PFSK-1 (cell line): ENCODE measurements at regions not wholly inside any gene's neighbourhood (a gene's known extent, or its start where the extent isn't known, plus 50 kb on each side); places are given as distances from the start of the nearest gene placed in this dataset.

Experiments
- FOXP2 ChIP-seq: optimal IDR thresholded peaks from 2 replicates; pipeline ENCODE3; 2011; ENCODE audit warnings: borderline replicate concordance, control low read depth, inconsistent platforms; ENCODE audit not compliant: insufficient read depth; ENCODE audit errors: extremely low read length, extremely low read depth
- POLR2AphosphoS5 ChIP-seq: IDR thresholded peaks from 2 replicates; pipeline ENCODE4 v1.6.1; 2012; ENCODE audit warnings: low read depth, mild to moderate bottlenecking, control low read depth, low read length, moderate library complexity
- REST ChIP-seq, 2 experiments: IDR thresholded peaks; 2 replicates each; pipeline versions ENCODE4 v1.6.1 to v1.8.0; 2011 to 2012; ENCODE audit warnings: low read depth in 2 of 2, low read length in 2 of 2, control low read depth in 1 of 2, inconsistent platforms in 1 of 2, mild to moderate bottlenecking in 1 of 2, moderate library complexity in 1 of 2; ENCODE audit not compliant: insufficient read depth in 1 of 2
- SIN3A ChIP-seq: IDR thresholded peaks from 2 replicates; pipeline ENCODE4 v1.6.1; 2012; ENCODE audit warnings: mild to moderate bottlenecking, low read length, moderate library complexity, borderline replicate concordance; ENCODE audit not compliant: insufficient read depth
- TAF1 ChIP-seq: IDR thresholded peaks from 2 replicates; pipeline ENCODE4 v1.6.1; 2012; ENCODE audit warnings: low read length, control low read depth, borderline replicate concordance; ENCODE audit not compliant: insufficient read depth

- TF ChIP-seq FOXP2 = no peak
- no peak for TF ChIP-seq POLR2AphosphoS5
- no peak for TF ChIP-seq REST (IDR thresholded peaks at IDR 0.05; ENCODE audit: insufficient read depth in 1 of 2, low read depth in 2 of 2, low read length in 2 of 2)
- TF ChIP-seq TAF1 = no peak
- no peak for TF ChIP-seq SIN3A
Measured at GRCh38 chr3:43874290-43874689, 183.6 kb downstream of the ABHD5 start.

- TF ChIP-seq REST (IDR thresholded peaks at IDR 0.05; ENCODE audit: insufficient read depth in 1 of 2, low read depth in 2 of 2, low read length in 2 of 2) = no peak
- no peak for TF ChIP-seq TAF1
Measured at GRCh38 chr3:43874731-43875130, 184.0 kb downstream of the ABHD5 start.

- no peak for TF ChIP-seq TAF1
- no peak for TF ChIP-seq REST (IDR thresholded peaks at IDR 0.05; ENCODE audit: insufficient read depth in 1 of 2, low read depth in 2 of 2, low read length in 2 of 2)
Measured at GRCh38 chr3:43876648-43877047, 185.9 kb downstream of the ABHD5 start.

- TF ChIP-seq SIN3A (no peak), REST (IDR thresholded peaks at IDR 0.05; ENCODE audit: insufficient read depth in 1 of 2, low read depth in 2 of 2, low read length in 2 of 2) (no peak), POLR2AphosphoS5 (no peak), FOXP2 (no peak), TAF1 (no peak)
Measured at GRCh38 chr3:43879166-43879565, 188.4 kb downstream of the ABHD5 start.

- TF ChIP-seq SIN3A (no peak), FOXP2 (no peak), TAF1 (no peak)
Measured at GRCh38 chr3:43882976-43883680, 192.4 kb downstream of the ABHD5 start.
